ENCODE measurements at regions not wholly inside any gene's neighbourhood (a gene's known extent, or its start where the extent isn't known, plus 50 kb on each side); places are given as distances from the start of the nearest gene placed in this dataset.

DNA sequence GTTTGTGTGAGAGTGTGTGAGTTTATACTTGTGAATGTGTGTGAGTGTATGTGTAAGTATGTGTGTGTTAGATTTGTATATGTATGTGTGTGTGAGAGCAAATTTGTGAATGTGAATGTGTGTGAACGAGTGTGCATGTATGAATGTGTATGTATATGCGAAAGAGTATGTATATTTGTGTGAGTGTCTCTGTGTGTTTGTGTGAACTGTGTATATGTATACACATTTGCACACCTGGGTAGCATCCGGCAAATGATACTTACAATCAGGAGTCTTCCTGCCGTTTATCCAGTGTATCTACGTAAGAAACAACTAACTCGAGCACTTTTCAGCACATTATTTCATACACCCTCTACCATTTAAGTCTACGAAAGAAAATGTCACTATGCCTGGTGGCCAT is 487.4 kb downstream of the TNS3 start:
- TF ChIP-seq, protein P1, sequence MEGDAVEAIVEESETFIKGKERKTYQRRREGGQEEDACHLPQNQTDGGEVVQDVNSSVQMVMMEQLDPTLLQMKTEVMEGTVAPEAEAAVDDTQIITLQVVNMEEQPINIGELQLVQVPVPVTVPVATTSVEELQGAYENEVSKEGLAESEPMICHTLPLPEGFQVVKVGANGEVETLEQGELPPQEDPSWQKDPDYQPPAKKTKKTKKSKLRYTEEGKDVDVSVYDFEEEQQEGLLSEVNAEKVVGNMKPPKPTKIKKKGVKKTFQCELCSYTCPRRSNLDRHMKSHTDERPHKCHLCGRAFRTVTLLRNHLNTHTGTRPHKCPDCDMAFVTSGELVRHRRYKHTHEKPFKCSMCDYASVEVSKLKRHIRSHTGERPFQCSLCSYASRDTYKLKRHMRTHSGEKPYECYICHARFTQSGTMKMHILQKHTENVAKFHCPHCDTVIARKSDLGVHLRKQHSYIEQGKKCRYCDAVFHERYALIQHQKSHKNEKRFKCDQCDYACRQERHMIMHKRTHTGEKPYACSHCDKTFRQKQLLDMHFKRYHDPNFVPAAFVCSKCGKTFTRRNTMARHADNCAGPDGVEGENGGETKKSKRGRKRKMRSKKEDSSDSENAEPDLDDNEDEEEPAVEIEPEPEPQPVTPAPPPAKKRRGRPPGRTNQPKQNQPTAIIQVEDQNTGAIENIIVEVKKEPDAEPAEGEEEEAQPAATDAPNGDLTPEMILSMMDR (IDR thresholded peaks at IDR 0.05; ENCODE audit: unreplicated experiment), result no peak
- intact Hi-C loops (cut with micrococcal nuclease), result no loop called here
- H3K27me3 Mint-ChIP-seq (ENCODE audit: insufficient read depth, unreplicated experiment), result no peaks in the 10 kb centered on the region
- POLR2A ChIA-PET, result no interaction called here
- CTCF ChIA-PET, result interaction anchor here (0.6 kb wide), 1 partner anchor 1825 kb away, joined by 4 read pairs; no protein-coding TSS in a partner anchor
- BruUV-seq (replicated peaks), result no TSS peak
- no peak for DNase-seq (ENCODE audit: unreplicated experiment)
- no peaks in the 10 kb centered on the region for H3K4me1 Mint-ChIP-seq (ENCODE audit: insufficient read depth, unreplicated experiment)
- H3K4me3 Mint-ChIP-seq (ENCODE audit: unreplicated experiment), result no peak overlapping the region
- no peak overlapping the region for H3K27ac Mint-ChIP-seq (ENCODE audit: low read depth, unreplicated experiment)
- H3K9me3 Mint-ChIP-seq (ENCODE audit: unreplicated experiment), result no peaks in the 10 kb centered on the region
- H3K36me3 Mint-ChIP-seq (ENCODE audit: insufficient read depth, unreplicated experiment), result no peaks in the 10 kb centered on the region

DNA sequence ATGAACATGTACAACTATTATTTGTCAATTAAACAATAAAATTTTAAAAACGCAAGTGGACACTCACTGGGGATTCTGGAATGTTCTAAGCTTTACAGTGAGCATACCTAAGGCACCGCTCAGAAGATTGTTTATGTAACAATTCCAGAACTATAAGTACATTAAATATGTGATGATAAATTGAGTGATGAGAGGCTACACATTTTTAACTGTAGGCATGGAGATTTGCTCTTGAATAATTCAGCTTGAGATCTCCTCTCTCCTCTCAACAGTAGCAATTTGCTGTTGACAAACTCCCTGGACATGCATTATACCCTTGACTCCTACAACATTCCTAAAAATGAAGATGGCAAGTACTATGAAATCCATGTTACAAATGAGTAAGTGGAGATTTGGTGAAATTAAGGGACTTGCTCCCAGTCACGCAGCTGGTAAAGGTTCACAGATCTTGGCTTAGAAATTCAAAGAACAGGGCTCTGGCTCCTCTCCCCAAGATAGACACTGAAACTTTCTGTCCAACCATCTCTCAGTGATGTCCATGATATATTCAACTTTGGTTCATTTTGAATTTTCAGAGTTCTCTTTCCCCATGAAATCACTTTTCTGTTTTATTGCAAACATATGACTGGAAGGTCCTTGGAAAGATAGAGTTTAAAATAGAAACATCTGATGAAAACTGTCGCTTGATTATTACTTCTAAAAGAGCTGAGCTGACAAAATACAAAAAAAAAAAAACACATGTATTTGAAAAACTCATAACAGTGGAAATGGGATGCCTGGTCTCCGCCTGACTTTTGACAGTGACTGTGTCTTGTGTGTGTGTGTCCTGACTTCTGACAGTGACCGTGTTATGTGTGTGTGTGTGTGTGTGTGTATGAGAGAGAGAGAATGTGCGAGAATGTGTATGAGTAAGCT is 488.3 kb downstream of the TNS3 start:
- TF ChIP-seq, protein P1 (IDR thresholded peaks at IDR 0.05; ENCODE audit: unreplicated experiment), result no peak
- CTCF ChIA-PET, result interaction anchor here (0.6 to 1.0 kb wide), 5 partner anchors 10 to 1824 kb away, joined by 3 to 4 read pairs (median 4); no protein-coding TSS in a partner anchor
- no TSS peak for BruUV-seq (replicated peaks)
- DNase-seq (ENCODE audit: unreplicated experiment), result no peak
- no peaks in the 10 kb centered on the region for H3K27me3 Mint-ChIP-seq (ENCODE audit: insufficient read depth, unreplicated experiment)
- no peak overlapping the region for H3K27ac Mint-ChIP-seq (ENCODE audit: low read depth, unreplicated experiment)
- no peak overlapping the region for H3K4me3 Mint-ChIP-seq (ENCODE audit: unreplicated experiment)
- no peaks in the 10 kb centered on the region for H3K9me3 Mint-ChIP-seq (ENCODE audit: unreplicated experiment)
- intact Hi-C loops (cut with micrococcal nuclease), result no loop called here
- no peaks in the 10 kb centered on the region for H3K36me3 Mint-ChIP-seq (ENCODE audit: insufficient read depth, unreplicated experiment)
- POLR2A ChIA-PET, result interaction anchor here (1.0 kb wide), 1 partner anchor 15 kb away, joined by 3 read pairs; no protein-coding TSS in a partner anchor
- peaks cover 2% of the 10 kb centered on the region for H3K4me1 Mint-ChIP-seq (ENCODE audit: insufficient read depth, unreplicated experiment)

DNA sequence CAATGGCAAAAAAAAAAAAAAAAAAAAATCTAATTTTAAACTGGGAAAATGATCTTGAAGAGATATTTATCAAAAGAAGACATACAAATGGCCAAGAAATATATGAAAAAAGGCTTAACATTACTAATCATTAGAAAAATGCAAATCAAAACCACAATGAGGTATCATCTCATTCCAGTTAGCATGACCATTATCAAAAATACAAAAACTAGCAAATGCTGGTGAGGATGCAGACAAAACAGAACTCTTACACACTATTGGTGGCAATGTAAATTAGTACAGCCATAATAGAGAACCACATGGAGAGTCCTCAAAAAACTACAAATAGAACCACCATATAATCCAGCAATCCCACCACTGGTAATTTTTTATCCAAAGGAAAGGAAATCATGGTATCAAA is 489.6 kb downstream of the TNS3 start:
- CTCF ChIA-PET, result interaction anchor here (0.6 to 2.6 kb wide), 7 partner anchors 8 to 1175 kb away, joined by 3 to 11 read pairs (median 3); no protein-coding TSS in a partner anchor
- no peak overlapping the region for H3K4me3 Mint-ChIP-seq (ENCODE audit: unreplicated experiment)
- H3K9me3 Mint-ChIP-seq (ENCODE audit: unreplicated experiment), result no peaks in the 10 kb centered on the region

DNA sequence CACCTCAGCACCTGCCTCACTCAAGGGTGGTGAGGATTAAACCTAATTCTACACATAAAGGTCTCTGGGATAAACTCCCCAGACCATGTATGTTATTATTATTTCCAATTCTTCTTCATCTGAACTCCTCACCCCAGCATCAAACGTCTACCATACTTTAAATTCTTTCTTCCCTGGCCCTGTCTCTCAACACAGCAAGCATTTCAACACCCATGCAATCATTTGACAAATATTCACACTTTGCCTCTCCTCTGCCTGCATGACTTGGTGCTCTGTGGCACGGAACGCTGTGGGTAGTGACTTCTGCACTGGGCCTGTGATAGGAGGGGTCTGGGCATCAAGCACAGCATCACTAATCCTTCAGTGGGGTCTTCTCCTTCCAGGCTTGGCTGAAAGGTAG is 490.8 kb downstream of the TNS3 start:
- intact Hi-C loops (cut with micrococcal nuclease), result no loop called here
- ChIA-PET POLR2A (interaction anchor here (0.6 kb wide), 1 partner anchor 76 kb away, joined by 3 read pairs; no protein-coding TSS in a partner anchor), CTCF (interaction anchor here (0.6 to 2.6 kb wide), 6 partner anchors 9 to 1174 kb away, joined by 3 to 11 read pairs (median 5); no protein-coding TSS in a partner anchor)
- no peaks in the 10 kb centered on the region for H3K27me3 Mint-ChIP-seq (ENCODE audit: insufficient read depth, unreplicated experiment)
- no peaks in the 10 kb centered on the region for H3K9me3 Mint-ChIP-seq (ENCODE audit: unreplicated experiment)
- H3K27ac Mint-ChIP-seq (ENCODE audit: low read depth, unreplicated experiment), result no peak overlapping the region
- TF ChIP-seq, protein P1 (IDR thresholded peaks at IDR 0.05; ENCODE audit: unreplicated experiment), result no peak
- peaks cover 13% of the 10 kb centered on the region for H3K4me1 Mint-ChIP-seq (ENCODE audit: insufficient read depth, unreplicated experiment)
- no peak overlapping the region for H3K4me3 Mint-ChIP-seq (ENCODE audit: unreplicated experiment)
- BruUV-seq (replicated peaks), result no TSS peak
- H3K36me3 Mint-ChIP-seq (ENCODE audit: insufficient read depth, unreplicated experiment), result no peaks in the 10 kb centered on the region
- DNase-seq (ENCODE audit: unreplicated experiment), result no peak

More for the DNA sequence above, 489.6 kb downstream of the TNS3 start:
- intact Hi-C loops (cut with micrococcal nuclease), result no loop called here
- no TSS peak for BruUV-seq (replicated peaks)
- DNase-seq (ENCODE audit: unreplicated experiment), result no peak
- TF ChIP-seq, protein P1 (IDR thresholded peaks at IDR 0.05; ENCODE audit: unreplicated experiment), result no peak
- no peak overlapping the region for H3K27ac Mint-ChIP-seq (ENCODE audit: low read depth, unreplicated experiment)
- POLR2A ChIA-PET, result no interaction called here
- H3K36me3 Mint-ChIP-seq (ENCODE audit: insufficient read depth, unreplicated experiment), result no peaks in the 10 kb centered on the region
- H3K4me1 Mint-ChIP-seq (ENCODE audit: insufficient read depth, unreplicated experiment), result peaks cover 13% of the 10 kb centered on the region
- H3K27me3 Mint-ChIP-seq (ENCODE audit: insufficient read depth, unreplicated experiment), result no peaks in the 10 kb centered on the region
